Left lung (tissue), 4 donors: ENCODE measurements at regions not wholly inside any gene's neighbourhood (a gene's known extent, or its start where the extent isn't known, plus 50 kb on each side); places are given as distances from the start of the nearest gene placed in this dataset.

Experiments
- ATAC-seq: fragments of 200-7000 bp; cut with Tn5 transposase; one replicate; pipeline ENCODE4 v1.9.1; 2020; ENCODE audit warnings: moderate library complexity
- DNase-seq, 4 donors: peaks; one replicate each; pipeline ENCODE4 v3.0.0-alpha.2; 2013 to 2020
- H3K27ac ChIP-seq, 2 donors: fragments of 200-600 bp; sonication (generic) in 1 of 2; one replicate each; pipeline versions ENCODE4 v1.5.0 to v1.8.0; 2020 to 2021
- H3K27me3 ChIP-seq, 2 donors: fragments of 200-600 bp; sonication (generic) in 1 of 2; one replicate each; pipeline versions ENCODE4 v1.5.0 to v1.8.0; 2020 to 2021
- H3K36me3 ChIP-seq, 2 donors: fragments of 200-600 bp; sonication (generic) in 1 of 2; one replicate each; pipeline versions ENCODE4 v1.5.0 to v1.8.0; 2020 to 2021
- H3K4me1 ChIP-seq, 2 donors: fragments of 200-600 bp; one replicate each; pipeline ENCODE4 v1.8.0; 2021
- H3K4me3 ChIP-seq, 2 donors: fragments of 200-600 bp; sonication (generic) in 1 of 2; one replicate each; pipeline versions ENCODE4 v1.5.0 to v1.8.0; 2020 to 2021; ENCODE audit warnings: mild to moderate bottlenecking in 1 of 2
- H3K9me3 ChIP-seq, 2 donors: fragments of 200-600 bp; sonication (generic) in 1 of 2; one replicate each; pipeline versions ENCODE4 v1.5.0 to v1.8.0; 2020 to 2021
- CTCF ChIP-seq, 2 donors: fragments of 200-600 bp; sonication (generic) in 1 of 2; IDR thresholded peaks; one replicate each; pipeline versions ENCODE4 v1.5.0 to v1.8.0; 2021; ENCODE audit warnings: antibody characterized with exemption in 2 of 2
- intact Hi-C, 2 donors: fragments of 100-400 bp; cut with DNase I; formaldehyde crosslinking; loops; one replicate each; pipeline versions ENCODE4 v1.11.2 to v1.14.2; 2022
- donor health status: DM: no; HTN: yes; CAD: no.
- donor health status: DM: no; HTN: no; CAD: no.

GRCh38 chr1:190615818-190616217 is 138.2 kb upstream of the BRINP3 start:
- Histone ChIP-seq H3K4me1 (no peaks in the 10 kb centered on the region), H3K36me3 (no peaks in the 10 kb centered on the region), H3K27me3 (no peaks in the 10 kb centered on the region), H3K27ac (no peak overlapping the region), H3K4me3 (no peak overlapping the region), H3K9me3 (peaks cover 0 to 21% of the 10 kb centered on the region in 2 donors)
- intact Hi-C loops, result no loop called here
- TF ChIP-seq CTCF (IDR thresholded peaks at IDR 0.05), result no peak
- DNase-seq (no peak), ATAC-seq (no peak)

GRCh38 chr1:190616235-190616634 is 138.6 kb upstream of the BRINP3 start:
- Histone ChIP-seq H3K4me3 (no peak overlapping the region), H3K36me3 (no peaks in the 10 kb centered on the region), H3K27ac (no peak overlapping the region), H3K27me3 (no peaks in the 10 kb centered on the region), H3K9me3 (peaks cover 0 to 21% of the 10 kb centered on the region in 2 donors), H3K4me1 (no peaks in the 10 kb centered on the region)
- intact Hi-C loops, result no loop called here
- no peak for TF ChIP-seq CTCF (IDR thresholded peaks at IDR 0.05)
- ATAC-seq, result no peak
- DNase-seq, result no peak

GRCh38 chr1:190619724-190620123 is 142.1 kb upstream of the BRINP3 start:
- H3K27me3 ChIP-seq, result no peaks in the 10 kb centered on the region
- peaks cover 0 to 24% of the 10 kb centered on the region in 2 donors for H3K9me3 ChIP-seq
- TF ChIP-seq CTCF (IDR thresholded peaks at IDR 0.05), result no peak
- H3K4me3 ChIP-seq, result no peak overlapping the region
- H3K4me1 ChIP-seq, result no peaks in the 10 kb centered on the region
- intact Hi-C loops, result no loop called here
- ATAC-seq, result no peak
- no peaks in the 10 kb centered on the region for H3K36me3 ChIP-seq
- no peak overlapping the region for H3K27ac ChIP-seq
- DNase-seq, result no peak

GRCh38 chr1:190633488-190633887 is 155.8 kb upstream of the BRINP3 start:
- no peak for ATAC-seq
- Histone ChIP-seq H3K27ac (no peak overlapping the region), H3K4me1 (no peaks in the 10 kb centered on the region), H3K4me3 (no peak overlapping the region), H3K27me3 (no peaks in the 10 kb centered on the region), H3K36me3 (no peaks in the 10 kb centered on the region), H3K9me3 (no peaks in the 10 kb centered on the region)
- DNase-seq, result peak in 1 of 4 donors; percentile 5
- no peak for TF ChIP-seq CTCF (IDR thresholded peaks at IDR 0.05)
- intact Hi-C loops, result no loop called here

- H3K27me3 ChIP-seq, result no peaks in the 10 kb centered on the region
- no peak overlapping the region for H3K27ac ChIP-seq
- H3K36me3 ChIP-seq, result no peaks in the 10 kb centered on the region
- no peak overlapping the region for H3K4me3 ChIP-seq
- H3K4me1 ChIP-seq, result no peaks in the 10 kb centered on the region
- intact Hi-C loops, result no loop called here
- DNase-seq (no peak), ATAC-seq (no peak)
- H3K9me3 ChIP-seq, result no peaks in the 10 kb centered on the region
- TF ChIP-seq CTCF (IDR thresholded peaks at IDR 0.05), result no peak
These were observed 156.5 kb upstream of the BRINP3 start for GRCh38 chr1:190634134-190634533.
